Gastroesophageal sphincter (tissue), 3 donors: ENCODE measurements at regions not wholly inside any gene's neighbourhood (a gene's known extent, or its start where the extent isn't known, plus 50 kb on each side); places are given as distances from the start of the nearest gene placed in this dataset.

Experiments
- EP300 ChIP-seq: sonication (generic); formaldehyde crosslinking; IDR thresholded peaks from one replicate; pipeline ENCODE4 v1.6.1; 2017; ENCODE audit warnings: antibody characterized with exemption, mild to moderate bottlenecking
- POLR2A ChIP-seq, 2 donors: fragments of 450-650 bp; IDR thresholded peaks; one replicate each; pipeline ENCODE4 v1.6.1; 2017; ENCODE audit warnings: antibody characterized with exemption in 2 of 2, mild to moderate bottlenecking in 2 of 2, moderate library complexity in 1 of 2
- POLR2AphosphoS5 ChIP-seq: sonication (generic); formaldehyde crosslinking; IDR thresholded peaks from one replicate; pipeline ENCODE4 v1.6.1; 2017; ENCODE audit warnings: antibody characterized with exemption
- TF ChIP-seq, protein P1 (sequence below), 4 experiments: fragments of 200-600 bp in 2 of 4; fragments of 450-650 bp in 2 of 4; sonication (generic) in 1 of 4; IDR thresholded peaks; one replicate each; pipeline ENCODE4 v1.5.1; 2017 to 2019; ENCODE audit warnings: antibody characterized with exemption in 4 of 4, mild to moderate bottlenecking in 2 of 4, moderate library complexity in 2 of 4

DNA sequence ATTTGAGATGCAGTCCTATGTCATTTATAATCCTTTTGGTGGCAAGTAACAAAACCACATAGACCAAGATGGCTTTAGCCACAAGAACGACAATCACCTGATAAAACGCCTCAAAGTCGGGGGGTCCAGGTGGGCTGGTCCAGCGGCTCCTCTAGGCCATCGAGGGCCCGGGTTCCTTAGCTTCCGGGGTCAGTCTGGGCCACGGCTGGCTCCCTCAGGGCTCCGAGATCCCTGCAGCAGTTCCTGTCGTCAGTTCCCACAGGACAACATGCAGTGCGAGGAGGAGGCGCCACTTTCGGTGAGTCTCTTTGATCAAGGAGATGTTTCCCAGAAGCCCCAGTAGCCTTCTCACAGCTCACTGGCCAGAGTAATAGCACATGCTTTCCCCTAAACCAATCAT lies 574.6 kb downstream of the AACS start:
- TF ChIP-seq, protein P1, sequence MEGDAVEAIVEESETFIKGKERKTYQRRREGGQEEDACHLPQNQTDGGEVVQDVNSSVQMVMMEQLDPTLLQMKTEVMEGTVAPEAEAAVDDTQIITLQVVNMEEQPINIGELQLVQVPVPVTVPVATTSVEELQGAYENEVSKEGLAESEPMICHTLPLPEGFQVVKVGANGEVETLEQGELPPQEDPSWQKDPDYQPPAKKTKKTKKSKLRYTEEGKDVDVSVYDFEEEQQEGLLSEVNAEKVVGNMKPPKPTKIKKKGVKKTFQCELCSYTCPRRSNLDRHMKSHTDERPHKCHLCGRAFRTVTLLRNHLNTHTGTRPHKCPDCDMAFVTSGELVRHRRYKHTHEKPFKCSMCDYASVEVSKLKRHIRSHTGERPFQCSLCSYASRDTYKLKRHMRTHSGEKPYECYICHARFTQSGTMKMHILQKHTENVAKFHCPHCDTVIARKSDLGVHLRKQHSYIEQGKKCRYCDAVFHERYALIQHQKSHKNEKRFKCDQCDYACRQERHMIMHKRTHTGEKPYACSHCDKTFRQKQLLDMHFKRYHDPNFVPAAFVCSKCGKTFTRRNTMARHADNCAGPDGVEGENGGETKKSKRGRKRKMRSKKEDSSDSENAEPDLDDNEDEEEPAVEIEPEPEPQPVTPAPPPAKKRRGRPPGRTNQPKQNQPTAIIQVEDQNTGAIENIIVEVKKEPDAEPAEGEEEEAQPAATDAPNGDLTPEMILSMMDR (IDR thresholded peaks at IDR 0.05): no peak
- no peak for TF ChIP-seq EP300
- no peak for TF ChIP-seq POLR2A (IDR thresholded peaks at IDR 0.05)
- no peak for TF ChIP-seq POLR2AphosphoS5
